ENCODE measurements at regions not wholly inside any gene's neighbourhood (a gene's known extent, or its start where the extent isn't known, plus 50 kb on each side); places are given as distances from the start of the nearest gene placed in this dataset.

DNA sequence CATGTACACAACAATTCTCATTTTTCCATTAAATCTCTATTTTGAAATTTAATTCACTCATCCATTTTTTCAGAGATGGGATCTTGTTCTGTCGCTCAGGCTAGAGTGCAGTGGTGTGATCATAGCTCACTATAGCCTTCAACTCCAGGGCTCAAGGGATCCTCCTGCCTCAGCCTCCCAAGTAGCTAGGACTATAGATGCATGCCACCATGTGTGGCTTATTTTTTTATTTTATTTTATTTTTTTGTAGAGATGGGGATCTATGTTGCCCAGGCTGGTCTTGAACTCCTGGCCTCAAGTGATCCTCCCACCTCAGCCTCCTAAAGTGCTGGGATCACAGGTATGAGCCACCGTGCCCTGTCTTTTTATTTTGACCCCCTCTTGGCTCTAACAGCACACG is 203.8 kb upstream of the KLF14 start:
- DNase-seq (no peak), ATAC-seq (replicated peaks) (no peak)
- no peaks in the 10 kb centered on the region for H3K9me3 Mint-ChIP-seq
- peaks cover 57 to 78% of the 10 kb centered on the region in 2 donors for H3K4me1 Mint-ChIP-seq
- H3K36me3 Mint-ChIP-seq: peaks cover 39 to 79% of the 10 kb centered on the region in 2 donors
- H3K27me3 Mint-ChIP-seq: no peaks in the 10 kb centered on the region
- H3K4me3 Mint-ChIP-seq: no peak overlapping the region
- H3K27ac Mint-ChIP-seq: peak overlapping the region; percentile 75

- DNase-seq (no peak), ATAC-seq (replicated peaks) (no peak)
- Mint-ChIP-seq H3K9me3 (no peaks in the 10 kb centered on the region), H3K27ac (peak overlapping the region; percentile 75), H3K27me3 (no peaks in the 10 kb centered on the region), H3K4me3 (no peak overlapping the region), H3K36me3 (peaks cover 45 to 79% of the 10 kb centered on the region in 2 donors), H3K4me1 (peaks cover 54 to 78% of the 10 kb centered on the region in 2 donors)
Measured at GRCh38 chr7:130938661-130939060, 204.7 kb upstream of the KLF14 start.

DNA sequence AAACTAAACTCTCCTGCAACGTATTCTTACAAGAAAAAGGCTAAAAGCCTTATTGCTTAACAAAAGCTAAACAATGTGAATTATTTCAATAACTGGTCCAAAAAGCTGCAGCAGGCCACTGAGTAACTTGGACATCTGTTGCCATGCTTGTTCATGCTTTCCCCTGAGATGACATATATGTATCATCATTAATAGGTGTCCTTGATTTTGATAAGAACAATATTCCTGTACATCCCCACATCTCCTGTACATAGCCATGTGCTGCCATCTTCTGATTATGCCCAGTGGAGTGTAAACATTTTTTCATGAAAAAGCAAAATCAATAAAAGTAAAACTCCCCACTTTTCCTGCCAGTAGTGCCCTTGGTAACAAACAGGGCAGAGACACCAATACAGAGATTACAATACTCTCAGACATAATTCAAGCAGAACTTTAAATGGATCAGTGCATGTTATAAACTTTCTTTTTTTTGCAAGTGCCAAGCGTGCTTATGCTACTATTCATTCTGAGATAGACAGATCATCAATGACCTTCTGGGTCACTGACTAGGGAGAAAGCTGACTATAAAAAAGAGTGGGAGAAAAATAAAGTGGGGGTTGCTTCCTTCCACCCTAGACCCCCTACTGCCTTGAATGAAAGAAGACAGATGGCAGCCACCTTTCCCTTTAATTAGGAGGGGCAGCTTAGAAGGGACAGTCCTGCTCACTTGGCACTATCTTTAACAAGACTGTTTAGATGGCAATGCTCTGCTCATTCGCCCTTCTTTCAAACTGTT is 205.5 kb upstream of the KLF14 start:
- DNase-seq: no peak
- Mint-ChIP-seq H3K27me3 (no peaks in the 10 kb centered on the region), H3K36me3 (peaks cover 44 to 74% of the 10 kb centered on the region in 2 donors), H3K27ac (peak overlapping the region; percentile 32), H3K4me3 (peak overlapping the region; percentile 34 to 39), H3K9me3 (no peaks in the 10 kb centered on the region), H3K4me1 (peaks cover 50 to 72% of the 10 kb centered on the region in 2 donors)
- ATAC-seq (replicated peaks): no peak

- peak overlapping the region; percentile 43 for H3K27ac Mint-ChIP-seq
- DNase-seq: no peak
- ATAC-seq (replicated peaks): no peak
- peaks cover 44 to 72% of the 10 kb centered on the region in 2 donors for H3K36me3 Mint-ChIP-seq
- no peaks in the 10 kb centered on the region for H3K27me3 Mint-ChIP-seq
- no peaks in the 10 kb centered on the region for H3K9me3 Mint-ChIP-seq
- peak overlapping the region; percentile 39 to 42 for H3K4me3 Mint-ChIP-seq
- H3K4me1 Mint-ChIP-seq: peaks cover 54 to 77% of the 10 kb centered on the region in 2 donors
Measured at GRCh38 chr7:130940326-130940725, 206.3 kb upstream of the KLF14 start.

- H3K27me3 Mint-ChIP-seq: no peaks in the 10 kb centered on the region
Measured at GRCh38 chr7:130940907-130941306, 206.9 kb upstream of the KLF14 start.

DNA sequence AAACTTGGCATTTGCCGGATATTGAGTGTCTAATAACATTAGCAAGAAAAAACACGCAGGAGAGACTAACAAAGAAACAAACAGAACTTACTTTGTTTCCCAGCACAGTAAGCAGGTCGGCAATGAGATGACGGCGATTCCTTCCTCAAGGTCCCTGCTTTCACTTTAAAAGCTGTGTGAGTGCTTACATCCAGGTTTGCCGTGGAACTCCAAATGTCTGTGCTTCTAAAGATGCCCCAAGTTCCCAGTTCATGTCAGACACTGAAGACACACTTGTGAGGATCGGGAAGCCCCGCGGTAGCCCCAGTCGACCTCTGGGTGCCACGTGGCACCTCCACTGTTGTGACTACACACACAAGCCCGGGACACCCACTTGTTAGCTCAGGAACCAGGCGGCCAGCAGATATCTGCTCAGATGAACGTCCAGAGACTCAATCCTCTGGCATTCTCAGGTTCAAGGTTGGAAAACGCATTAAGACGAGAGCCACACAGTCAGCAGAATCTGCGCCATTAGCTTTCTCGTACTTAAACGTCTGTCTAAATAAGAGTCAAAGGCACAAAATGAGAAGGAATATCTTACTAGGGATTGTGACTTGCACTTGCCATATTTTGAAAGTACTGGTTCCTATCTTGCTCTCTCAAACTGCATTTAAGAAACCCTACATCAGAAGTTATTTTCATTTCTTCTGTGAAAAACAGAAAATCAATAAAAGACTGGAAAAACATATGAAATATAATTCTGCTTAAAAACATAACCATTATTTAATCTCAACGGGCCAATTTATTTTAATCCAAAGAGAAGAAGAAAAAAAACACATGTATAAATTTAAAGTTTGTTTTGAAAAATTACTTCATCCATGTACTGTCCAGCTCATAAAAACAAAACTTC is 207.6 kb upstream of the KLF14 start:
- ATAC-seq (replicated peaks) (peak in 1 of 2 donors; percentile 33), DNase-seq (no peak)
- peaks cover 47 to 71% of the 10 kb centered on the region in 2 donors for H3K36me3 Mint-ChIP-seq
- no peaks in the 10 kb centered on the region for H3K27me3 Mint-ChIP-seq
- peak overlapping the region; percentile 79 to 81 for H3K4me3 Mint-ChIP-seq
- peaks cover 56 to 77% of the 10 kb centered on the region in 2 donors for H3K4me1 Mint-ChIP-seq
- peak overlapping the region; percentile 91 for H3K27ac Mint-ChIP-seq
- no peaks in the 10 kb centered on the region for H3K9me3 Mint-ChIP-seq

More at GRCh38 chr7:130940907-130941306, 206.9 kb upstream of the KLF14 start:
- peaks cover 43 to 71% of the 10 kb centered on the region in 2 donors for H3K36me3 Mint-ChIP-seq
- peak overlapping the region; percentile 79 to 81 for H3K4me3 Mint-ChIP-seq
- H3K27ac Mint-ChIP-seq: peak overlapping the region; percentile 91
- peaks cover 55 to 77% of the 10 kb centered on the region in 2 donors for H3K4me1 Mint-ChIP-seq
- no peaks in the 10 kb centered on the region for H3K9me3 Mint-ChIP-seq
- DNase-seq: no peak
- no peak for ATAC-seq (replicated peaks)

GRCh38 chr7:130942211-130942964 is 208.4 kb upstream of the KLF14 start:
- H3K4me1 Mint-ChIP-seq: peaks cover 52 to 75% of the 10 kb centered on the region in 2 donors
- H3K9me3 Mint-ChIP-seq: no peaks in the 10 kb centered on the region
- ATAC-seq (replicated peaks) (no peak), DNase-seq (no peak)
- H3K27me3 Mint-ChIP-seq: no peaks in the 10 kb centered on the region
- peaks cover 43 to 70% of the 10 kb centered on the region in 2 donors for H3K36me3 Mint-ChIP-seq
- peak overlapping the region; percentile 22 to 74 for H3K4me3 Mint-ChIP-seq
- peak overlapping the region; percentile 91 for H3K27ac Mint-ChIP-seq

DNA sequence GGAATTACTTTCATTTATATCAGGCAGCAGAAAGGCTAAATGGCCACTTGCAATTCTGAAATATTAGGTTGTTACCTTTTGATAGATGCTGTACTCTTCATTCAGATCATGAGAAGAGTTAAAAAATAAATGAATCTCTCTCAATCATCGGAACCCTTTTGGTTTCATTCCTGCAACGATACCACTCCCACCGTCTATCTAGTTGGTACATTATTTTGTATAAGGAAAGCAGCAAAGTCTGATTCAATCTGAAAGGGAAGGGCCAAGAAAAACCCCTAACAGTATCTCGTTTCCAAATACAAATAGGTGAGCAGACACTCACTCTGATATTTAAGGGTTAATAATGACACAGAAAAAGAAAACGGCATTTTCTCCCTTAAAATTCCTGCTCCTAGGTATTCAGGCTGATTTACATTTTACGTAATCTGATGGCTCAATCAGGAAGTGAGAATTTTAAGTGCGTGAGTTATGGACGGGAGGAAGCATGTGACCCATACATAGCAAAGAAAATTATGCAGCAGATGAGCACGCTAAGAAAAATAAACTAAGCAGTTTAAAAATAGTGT is 209.4 kb upstream of the KLF14 start:
- no peaks in the 10 kb centered on the region for H3K9me3 Mint-ChIP-seq
- H3K36me3 Mint-ChIP-seq: peaks cover 47 to 74% of the 10 kb centered on the region in 2 donors
- peak overlapping the region; percentile 91 for H3K27ac Mint-ChIP-seq
- no peaks in the 10 kb centered on the region for H3K27me3 Mint-ChIP-seq
- DNase-seq: no peak
- ATAC-seq (replicated peaks): peak; percentile 71 to 74
- peak overlapping the region; percentile 72 to 74 for H3K4me3 Mint-ChIP-seq
- peaks cover 58 to 81% of the 10 kb centered on the region in 2 donors for H3K4me1 Mint-ChIP-seq

DNA sequence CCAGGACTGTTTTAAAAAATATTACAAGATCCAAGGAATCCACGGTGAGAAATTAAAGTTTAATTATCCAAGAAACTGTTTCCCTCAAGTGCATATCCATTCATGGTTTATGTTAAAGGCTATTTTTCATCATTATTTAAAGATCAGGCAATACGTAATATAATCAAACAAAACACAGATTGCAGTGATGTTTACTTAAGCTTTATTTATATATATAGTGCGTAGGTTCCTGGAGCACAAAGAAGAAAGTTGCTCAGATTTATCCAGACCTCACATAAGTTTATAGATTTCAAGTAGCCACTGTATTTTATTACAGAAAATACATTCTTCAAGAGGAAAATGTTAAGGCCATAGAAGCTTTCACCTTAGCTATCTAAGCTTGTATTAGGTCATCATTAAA is 210.0 kb upstream of the KLF14 start:
- DNase-seq (no peak), ATAC-seq (replicated peaks) (no peak)
- Mint-ChIP-seq H3K4me1 (peaks cover 56 to 81% of the 10 kb centered on the region in 2 donors), H3K27me3 (no peaks in the 10 kb centered on the region), H3K4me3 (peak overlapping the region in 1 of 2 donors; percentile 72), H3K27ac (peak overlapping the region; percentile 91), H3K9me3 (no peaks in the 10 kb centered on the region), H3K36me3 (peaks cover 47 to 72% of the 10 kb centered on the region in 2 donors)

GRCh38 chr7:130944997-130945396 is 211.0 kb upstream of the KLF14 start:
- H3K27ac Mint-ChIP-seq: no peak overlapping the region
- peak in 1 of 2 donors; percentile 4 for ATAC-seq (replicated peaks)
- H3K36me3 Mint-ChIP-seq: peaks cover 41 to 66% of the 10 kb centered on the region in 2 donors
- no peaks in the 10 kb centered on the region for H3K27me3 Mint-ChIP-seq
- H3K4me1 Mint-ChIP-seq: peaks cover 49 to 73% of the 10 kb centered on the region in 2 donors
- H3K4me3 Mint-ChIP-seq: no peak overlapping the region
- no peak for DNase-seq
- H3K9me3 Mint-ChIP-seq: no peaks in the 10 kb centered on the region

DNA sequence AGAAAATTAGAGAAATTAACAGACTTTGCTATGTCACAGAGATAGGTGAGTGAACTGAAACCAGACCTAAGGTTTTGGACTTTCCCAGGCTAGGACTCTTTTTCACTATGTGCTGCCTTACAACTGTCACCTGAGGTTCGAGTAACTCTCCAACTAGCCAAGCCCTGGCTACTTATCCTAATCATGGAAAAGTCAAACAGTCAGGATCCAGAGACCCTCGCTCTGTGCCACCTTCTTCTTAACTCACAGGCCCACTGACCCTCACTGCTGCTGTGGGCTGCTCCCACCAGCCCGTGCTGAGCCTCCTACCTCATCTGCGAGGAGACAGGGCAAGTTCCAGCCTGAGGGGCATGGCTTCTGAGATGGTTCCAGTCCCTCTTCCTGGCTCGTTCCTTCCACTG is 211.4 kb upstream of the KLF14 start:
- Mint-ChIP-seq H3K4me3 (peak overlapping the region; percentile 14 to 65), H3K27ac (peak overlapping the region; percentile 89), H3K27me3 (no peaks in the 10 kb centered on the region), H3K4me1 (peaks cover 47 to 69% of the 10 kb centered on the region in 2 donors), H3K36me3 (peaks cover 37 to 61% of the 10 kb centered on the region in 2 donors), H3K9me3 (no peaks in the 10 kb centered on the region)
- DNase-seq (no peak), ATAC-seq (replicated peaks) (peak; percentile 72 to 77)

DNA sequence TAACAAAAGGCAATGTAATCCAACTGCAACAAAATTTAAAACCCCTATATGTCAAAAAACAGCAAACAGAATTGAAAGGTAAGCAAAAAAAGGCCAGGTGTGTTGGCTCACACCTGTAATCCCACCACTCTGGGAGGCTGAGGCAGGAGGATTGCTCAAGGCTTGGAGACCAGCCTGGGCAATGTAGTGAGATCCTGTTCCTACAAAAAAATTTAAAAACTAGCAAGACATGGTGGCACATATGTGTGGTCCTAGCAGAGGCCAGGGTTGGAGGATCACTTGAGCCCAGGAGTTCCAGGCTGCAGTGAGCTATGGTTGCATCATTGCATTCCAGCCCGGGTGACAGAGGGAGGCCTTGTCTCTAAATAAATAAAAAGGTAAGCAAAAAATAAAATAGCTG is 212.1 kb upstream of the KLF14 start:
- Mint-ChIP-seq H3K36me3 (peaks cover 31 to 54% of the 10 kb centered on the region in 2 donors), H3K27ac (peak overlapping the region; percentile 47)
- no peak for ATAC-seq (replicated peaks)

GRCh38 chr7:130947792-130948580 is 214.0 kb upstream of the KLF14 start:
- ATAC-seq (replicated peaks): peak; percentile 31

More for the DNA sequence above, 212.1 kb upstream of the KLF14 start:
- H3K27me3 Mint-ChIP-seq: no peaks in the 10 kb centered on the region
- DNase-seq: no peak
- H3K9me3 Mint-ChIP-seq: no peaks in the 10 kb centered on the region
- H3K4me3 Mint-ChIP-seq: peak overlapping the region in 1 of 2 donors; percentile 25
- peaks cover 41 to 62% of the 10 kb centered on the region in 2 donors for H3K4me1 Mint-ChIP-seq

More at GRCh38 chr7:130947792-130948580, 214.0 kb upstream of the KLF14 start:
- Mint-ChIP-seq H3K4me1 (peaks cover 33 to 45% of the 10 kb centered on the region in 2 donors), H3K9me3 (no peaks in the 10 kb centered on the region), H3K27me3 (no peaks in the 10 kb centered on the region), H3K36me3 (peaks cover 27 to 42% of the 10 kb centered on the region in 2 donors), H3K4me3 (peak overlapping the region; percentile 7 to 30), H3K27ac (peak overlapping the region; percentile 42)
- DNase-seq: no peak

All from stimulated activated naive B cell treated with anti-CD40 and anti-IgM and Interleukin-4, amounts not matched to agents 10 μg/mL and 1 μg/mL and 100 μg/mL, for 72 hours (primary cell).